ENCODE measurements at regions not wholly inside any gene's neighbourhood (a gene's known extent, or its start where the extent isn't known, plus 50 kb on each side); places are given as distances from the start of the nearest gene placed in this dataset.

- no peak for TF ChIP-seq CTCF (IDR thresholded peaks at IDR 0.05; ENCODE audit: low read depth, low read length)
- no peak for TF ChIP-seq EZH2phosphoT487 (IDR thresholded peaks at IDR 0.05; ENCODE audit: low read depth)
Observed at GRCh38 chr2:150783015-150783414, 295.5 kb upstream of the RND3 start.

Measured in OCI-LY3 (cell line).